HG03575 (cell line): ENCODE measurements at regions not wholly inside any gene's neighbourhood (a gene's known extent, or its start where the extent isn't known, plus 50 kb on each side); places are given as distances from the start of the nearest gene placed in this dataset.
"Not testable (repeated sequence)": the region's sequence is repeated elsewhere in the genome, so short reads cannot be mapped to it uniquely, and the experiment has no call there.

Experiments used
- ATAC-seq: cut with Tn5 transposase; IDR thresholded peaks from one replicate; pipeline ENCODE4 v1.9.1; 2021; ENCODE audit not compliant: unreplicated experiment, insufficient number of reproducible peaks, low FRiP score; ENCODE audit errors: extremely low read depth

DNA sequence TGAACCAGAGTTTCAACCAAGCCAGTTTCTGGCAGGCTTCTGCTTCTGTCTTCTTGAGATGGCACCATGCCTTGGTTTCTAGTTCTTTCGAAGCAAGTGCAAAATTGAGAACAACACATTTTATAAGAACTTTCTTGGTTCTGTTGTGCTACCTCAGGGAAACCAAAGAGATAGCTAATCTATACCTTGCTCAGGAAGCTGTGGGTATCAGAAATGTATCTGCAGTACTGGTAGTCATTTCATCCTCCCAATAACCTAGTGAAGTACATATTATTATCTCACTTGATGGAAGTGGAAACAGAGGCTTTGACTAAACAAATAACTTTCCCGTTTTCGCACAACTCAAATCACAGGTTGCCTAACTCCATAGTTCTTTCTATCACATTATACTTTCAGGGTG, 246.6 kb downstream of the ENC1 start:
- no peak for ATAC-seq

DNA sequence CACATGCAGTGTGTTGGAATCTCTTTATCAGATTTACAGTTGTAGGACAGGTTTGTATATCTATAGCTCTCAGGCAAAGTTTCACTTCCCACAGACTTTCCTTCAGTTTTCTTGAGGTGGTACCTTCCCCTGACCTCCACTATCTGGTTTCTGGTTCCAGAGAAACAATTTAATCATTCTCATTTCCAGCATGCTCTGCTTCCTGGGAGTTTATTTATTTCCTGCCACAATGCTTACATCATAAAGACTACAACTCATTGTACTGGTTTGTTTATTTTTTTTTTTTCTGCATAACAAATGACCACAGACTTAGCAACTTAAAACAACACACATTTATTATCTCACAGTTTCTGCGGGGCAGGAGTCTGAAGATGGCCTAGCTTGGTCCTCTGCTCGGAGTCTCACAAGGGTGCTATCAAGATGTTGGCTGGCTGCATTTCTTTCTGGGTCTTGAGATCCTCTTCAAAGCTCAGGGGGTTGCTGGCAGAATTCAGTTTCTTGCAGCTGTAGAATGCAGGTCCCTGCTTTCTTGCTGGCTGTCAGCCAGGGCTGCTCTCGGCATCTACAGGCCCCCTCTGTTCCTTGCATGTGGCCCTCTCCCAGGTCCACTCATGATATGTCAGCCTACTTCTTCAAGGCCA, 247.7 kb downstream of the ENC1 start:
- ATAC-seq: no peak

DNA sequence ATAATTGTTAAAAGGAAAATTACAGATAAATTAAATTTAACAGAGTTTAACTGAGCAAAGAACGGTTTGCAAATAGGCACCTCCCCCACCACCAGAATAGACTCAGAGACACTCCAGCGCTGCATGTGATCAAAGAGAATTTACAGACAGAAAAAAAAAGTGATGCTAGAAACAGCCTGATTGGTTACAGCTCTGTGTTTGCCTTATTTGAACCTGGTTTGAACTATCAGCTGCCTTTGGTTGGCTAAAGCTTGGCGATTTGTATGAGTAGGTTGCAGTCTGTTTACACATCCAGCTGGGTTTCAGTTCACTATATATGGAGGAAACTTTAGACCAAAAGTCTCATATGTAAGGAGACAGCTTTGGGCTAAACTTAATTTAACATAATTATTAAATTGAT, 249.1 kb downstream of the ENC1 start:
- ATAC-seq: no peak

DNA sequence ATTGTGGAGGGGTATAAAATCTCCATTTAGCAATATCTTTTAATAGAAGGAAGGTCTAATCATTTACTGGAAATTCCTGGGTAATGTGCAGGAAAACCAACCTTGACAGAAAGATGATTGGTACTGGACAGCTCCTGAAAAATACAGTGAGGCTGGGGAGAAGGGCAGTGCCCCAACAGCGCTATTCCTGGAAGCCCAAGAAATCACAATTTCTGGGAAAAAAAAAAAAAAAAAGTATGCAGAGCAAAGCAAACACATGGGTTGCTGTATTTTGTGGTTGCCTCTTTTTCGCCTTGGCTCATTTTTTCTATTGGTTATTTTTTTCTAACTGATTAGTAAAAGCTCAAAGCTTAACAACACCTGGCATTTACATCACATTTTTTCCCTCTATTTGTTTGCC, 249.7 kb downstream of the ENC1 start:
- ATAC-seq: no peak

DNA sequence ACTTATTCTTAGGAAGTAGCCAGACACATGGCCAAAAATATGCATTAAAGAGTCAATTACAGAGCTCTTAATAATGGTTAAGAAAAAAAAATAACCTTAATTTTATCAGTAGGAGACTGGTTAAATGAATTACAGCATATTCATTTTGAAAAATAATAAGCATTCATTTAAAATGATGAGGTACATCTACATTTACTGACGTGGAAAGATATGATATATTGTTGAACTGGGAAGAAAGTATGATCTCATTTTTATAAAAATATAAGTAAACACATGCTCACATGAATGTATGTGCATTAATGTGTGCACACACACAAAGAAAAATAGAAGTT, 250.3 kb downstream of the ENC1 start:
- no peak for ATAC-seq

DNA sequence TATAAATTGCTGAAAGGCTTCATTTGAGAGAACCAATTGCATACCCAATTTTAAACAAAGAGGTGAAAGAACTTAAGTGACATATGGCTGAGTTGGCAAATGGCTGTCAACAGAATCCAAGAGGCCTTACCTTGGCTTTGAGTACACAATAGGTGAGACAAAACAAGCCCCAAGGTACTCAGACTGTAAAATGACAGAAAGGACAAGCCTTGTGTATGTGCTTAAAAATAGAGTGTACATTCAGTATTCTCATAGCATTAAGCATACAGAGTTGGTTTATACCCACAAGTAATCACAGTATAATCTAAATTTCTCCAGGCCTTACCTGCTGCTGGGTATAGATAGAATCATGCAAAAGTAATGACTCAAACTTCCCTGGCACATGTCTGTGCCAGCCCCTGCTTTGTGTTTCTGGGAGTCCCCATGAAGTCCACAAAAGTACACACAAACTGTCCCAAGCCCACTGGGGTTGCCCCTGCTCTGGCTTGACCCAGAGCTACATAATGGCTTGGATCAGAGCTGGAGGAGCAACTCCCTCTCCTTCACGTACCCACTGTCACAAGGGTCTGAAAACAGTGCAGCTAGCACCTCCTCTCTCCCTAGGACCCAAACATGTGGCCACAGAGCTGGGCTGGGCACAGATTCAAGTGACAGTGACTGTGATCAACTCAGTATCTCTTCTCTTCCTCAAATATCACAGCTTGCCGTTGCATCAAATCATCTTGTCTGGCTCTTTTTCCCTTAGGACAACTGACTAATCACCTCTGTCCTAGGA, 250.8 kb downstream of the ENC1 start:
- no peak for ATAC-seq

DNA sequence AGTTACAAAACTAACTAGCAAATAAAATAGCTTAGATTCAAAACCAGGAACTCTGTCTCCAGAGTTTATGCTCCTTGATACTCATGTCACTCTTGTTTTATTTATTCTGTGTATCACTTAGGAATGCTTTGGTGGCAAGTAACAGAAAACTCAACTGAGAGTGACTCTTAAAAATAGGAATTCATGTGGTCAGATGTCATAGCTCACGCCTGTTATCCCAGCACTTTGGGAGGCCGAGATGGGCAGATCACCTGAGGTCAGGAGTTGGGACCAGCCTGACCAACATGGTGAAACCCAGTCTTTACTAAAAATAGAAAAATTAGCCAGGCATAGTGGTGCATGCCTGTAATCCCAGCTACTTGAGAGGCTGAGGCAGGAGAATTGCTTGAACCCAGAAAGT, 252.1 kb downstream of the ENC1 start:
- not testable (repeated sequence) for ATAC-seq

DNA sequence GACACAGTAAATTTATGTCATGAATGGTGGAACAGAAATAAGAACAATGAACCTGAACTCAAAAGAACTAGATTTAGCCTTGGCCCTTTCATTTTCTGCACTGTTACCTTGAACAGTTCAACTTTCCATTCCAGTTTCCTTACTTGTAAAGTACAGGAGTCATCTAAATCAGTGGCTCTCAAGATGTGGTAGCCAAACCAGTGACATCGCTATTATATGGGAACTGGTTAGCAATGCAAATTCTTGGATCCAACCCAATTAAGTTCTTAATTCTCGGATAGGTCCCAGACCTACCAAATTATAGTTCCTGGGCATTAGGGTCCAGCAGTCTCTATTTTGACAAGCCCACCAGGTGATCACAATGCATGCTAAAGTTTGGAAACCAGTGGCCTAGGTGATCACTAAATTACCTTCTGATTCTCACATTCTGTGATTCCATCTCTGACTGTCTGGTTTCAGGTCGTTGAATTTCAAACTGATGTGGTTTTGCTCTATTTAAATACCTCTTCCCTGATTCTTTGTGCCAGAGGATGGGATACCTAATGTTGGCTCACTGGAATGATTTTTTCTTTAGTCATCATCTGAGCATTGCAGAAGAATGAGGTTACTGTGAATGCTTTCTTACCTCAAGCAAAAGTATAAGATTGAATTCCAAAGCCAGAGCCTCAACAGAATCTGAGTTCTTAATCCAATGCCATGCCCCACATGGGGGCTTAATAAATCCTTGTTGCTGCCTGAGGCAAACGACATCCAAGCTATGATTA, 253.8 kb downstream of the ENC1 start:
- ATAC-seq: no peak

DNA sequence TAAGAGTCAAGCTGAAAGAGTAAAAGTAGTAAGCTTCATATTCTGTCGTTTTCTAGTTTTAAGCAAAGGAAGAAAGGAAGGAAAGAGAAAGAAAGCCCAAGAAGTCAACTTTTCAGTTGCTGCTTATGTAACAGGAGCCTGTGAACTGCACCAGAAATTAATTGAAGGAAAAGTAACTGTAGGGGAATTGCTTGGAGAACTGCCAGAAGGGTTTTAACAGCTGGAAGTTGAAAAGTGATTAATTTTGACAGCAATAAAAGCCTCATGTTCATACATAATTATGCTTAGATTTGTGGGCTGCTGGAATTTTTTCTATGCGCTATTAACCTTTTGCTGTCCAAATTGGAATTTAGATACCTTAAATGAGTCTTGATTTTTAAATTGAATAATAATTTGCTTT, 255.7 kb downstream of the ENC1 start:
- no peak for ATAC-seq

DNA sequence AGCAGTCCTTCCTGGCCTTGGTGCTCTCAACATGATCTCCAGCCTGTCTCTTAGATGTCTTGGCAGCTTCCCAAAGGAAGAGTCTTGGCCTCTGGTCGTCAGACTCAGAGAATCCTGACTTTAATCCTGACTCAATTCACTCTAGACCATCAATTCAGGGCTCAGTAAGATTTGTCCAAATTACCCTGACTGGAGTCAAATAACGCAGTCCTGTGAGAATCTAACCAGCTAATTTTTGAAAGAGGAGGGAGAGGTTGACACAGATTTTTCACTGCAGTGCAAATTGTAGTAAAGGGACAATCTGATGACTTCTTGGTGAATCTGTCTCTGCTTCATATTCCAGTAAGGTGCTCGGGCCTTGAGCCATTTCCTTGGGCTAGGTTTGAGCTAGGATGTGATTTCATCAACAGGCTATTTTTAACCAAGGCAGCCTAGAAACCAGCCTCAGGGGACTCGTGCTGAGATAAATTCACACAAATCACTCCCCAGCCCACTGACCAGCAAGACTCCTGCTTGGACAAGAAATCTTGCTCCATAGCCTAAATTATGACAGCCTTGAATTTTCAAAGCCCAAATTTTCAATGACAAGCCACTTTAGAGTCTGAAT, 257.4 kb downstream of the ENC1 start:
- no peak for ATAC-seq

DNA sequence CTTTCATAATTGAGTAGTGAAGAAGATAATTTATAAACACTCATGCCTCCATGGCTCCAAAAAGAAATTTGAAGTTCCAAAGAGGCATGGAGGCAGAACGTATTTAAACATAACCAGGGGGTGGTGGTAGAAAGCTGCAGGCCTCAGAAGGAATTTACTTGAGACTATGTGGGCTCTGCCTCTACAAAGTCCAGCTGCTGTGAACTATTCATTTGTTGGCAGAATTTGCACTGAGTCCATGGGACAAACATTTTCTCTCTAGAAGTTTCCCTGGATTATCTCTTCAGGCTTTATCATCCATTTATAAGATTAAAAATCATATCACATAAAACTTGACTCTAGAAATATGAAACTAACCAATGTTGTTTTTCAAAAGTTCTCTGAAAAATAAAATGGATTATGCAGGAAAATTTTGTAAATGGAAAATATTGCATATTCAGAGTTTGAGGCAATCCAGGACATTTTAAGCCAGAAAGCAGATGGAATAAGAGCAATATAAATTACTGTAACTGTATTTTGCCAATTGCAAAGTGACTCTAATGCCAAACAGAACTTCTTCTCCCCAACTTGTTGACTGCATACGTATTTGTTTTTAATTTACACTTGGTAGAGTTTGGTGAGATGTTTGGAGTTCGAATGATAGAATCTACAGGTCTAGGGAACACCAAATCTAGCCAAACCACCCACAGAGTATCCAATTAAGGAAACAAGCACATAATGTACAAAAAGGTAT, 258.2 kb downstream of the ENC1 start:
- ATAC-seq: no peak

DNA sequence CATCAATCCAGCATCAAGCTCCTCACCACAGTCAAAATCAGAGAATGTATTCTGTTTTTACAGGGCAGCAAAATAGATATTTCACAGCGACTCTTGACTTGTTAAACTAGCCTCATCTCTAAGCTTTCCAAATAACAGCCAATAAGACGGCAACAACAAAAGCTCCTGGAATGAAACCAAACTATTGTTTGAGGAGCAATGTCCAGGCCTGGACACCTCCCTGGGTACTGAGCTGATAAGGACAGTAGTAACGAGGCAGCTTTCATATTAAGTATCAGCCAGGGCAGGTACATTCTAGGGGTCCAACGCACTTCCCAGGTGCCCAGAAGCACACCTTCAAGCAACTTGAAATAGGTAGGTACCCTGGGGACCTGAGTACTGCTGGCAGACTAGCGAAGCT, 260.3 kb downstream of the ENC1 start:
- ATAC-seq: no peak

DNA sequence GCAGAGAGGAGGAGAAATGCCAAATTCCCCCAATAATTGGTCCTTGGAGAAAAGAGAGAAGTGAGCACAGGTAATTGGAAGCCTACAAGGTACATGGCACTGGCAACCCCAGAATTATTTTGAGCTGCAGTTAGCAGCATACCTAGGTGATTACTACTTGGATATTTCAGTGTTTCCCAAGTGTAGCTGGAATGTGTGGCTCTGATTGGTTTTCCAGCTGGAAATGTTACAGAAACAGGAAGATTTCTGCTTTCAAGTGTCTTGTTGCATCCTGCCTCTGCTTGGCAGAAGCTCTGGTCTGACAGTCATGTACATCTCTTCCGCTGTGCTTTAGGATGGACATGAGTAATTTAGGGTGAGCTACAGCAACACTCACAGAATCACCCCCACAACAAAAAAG, 262.1 kb downstream of the ENC1 start:
- ATAC-seq: no peak

DNA sequence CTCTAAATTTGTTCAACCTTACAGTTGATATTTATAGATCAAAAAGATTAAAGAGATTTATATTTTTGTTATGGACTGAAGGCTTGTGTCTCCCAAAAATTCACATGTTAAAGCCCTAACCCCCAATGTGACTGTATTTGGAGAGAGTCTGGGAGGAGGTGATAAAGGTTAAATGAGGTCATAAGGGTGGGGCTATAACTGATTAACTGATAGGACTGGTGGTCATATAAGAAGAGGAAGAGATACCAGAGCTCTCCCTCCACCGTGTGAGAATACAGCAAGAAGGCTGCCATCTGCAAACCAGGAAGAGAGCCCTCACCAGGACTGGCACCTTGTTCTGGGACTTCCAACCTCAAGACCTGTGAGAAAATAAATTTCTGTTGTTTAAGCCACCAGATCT, 264.3 kb downstream of the ENC1 start:
- ATAC-seq: no peak

DNA sequence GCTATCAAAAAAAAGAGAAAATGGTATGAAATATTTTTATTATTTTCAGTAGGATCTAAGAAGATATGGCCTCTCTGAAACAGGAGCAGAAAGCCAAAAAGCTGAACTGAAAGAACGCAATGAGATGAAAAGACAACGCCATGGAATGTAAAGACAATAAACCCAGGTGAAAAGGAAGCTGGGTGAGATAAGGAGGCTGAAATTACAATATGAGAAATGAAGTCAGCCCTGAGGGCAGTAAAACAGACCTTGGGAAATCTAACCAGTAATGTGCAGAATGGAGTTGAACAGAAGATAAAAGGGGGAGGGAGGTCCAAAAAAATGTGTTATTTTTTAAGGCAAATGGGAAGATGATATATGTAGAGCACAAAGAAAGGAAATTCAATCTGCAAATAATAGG, 265.3 kb downstream of the ENC1 start:
- ATAC-seq: no peak

DNA sequence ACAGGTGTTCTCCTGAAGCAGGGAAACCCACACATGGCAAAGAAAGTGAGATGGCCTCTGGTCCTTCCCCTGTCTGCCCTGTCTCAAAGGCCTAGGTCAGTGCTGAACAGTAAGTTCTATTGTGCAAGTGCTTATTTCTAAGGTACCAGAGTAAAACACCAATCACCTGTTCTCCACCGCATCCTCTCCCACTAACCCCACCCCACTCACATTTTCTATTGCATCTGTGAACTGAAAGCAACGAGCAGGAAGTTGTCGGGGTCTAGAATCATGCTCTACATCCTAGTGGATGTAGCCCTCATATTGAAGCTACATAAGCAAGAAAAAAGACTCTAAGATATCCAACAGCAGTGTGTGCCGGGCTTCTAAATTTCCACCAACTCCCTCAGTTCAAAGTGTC, 265.9 kb downstream of the ENC1 start:
- ATAC-seq: no peak

DNA sequence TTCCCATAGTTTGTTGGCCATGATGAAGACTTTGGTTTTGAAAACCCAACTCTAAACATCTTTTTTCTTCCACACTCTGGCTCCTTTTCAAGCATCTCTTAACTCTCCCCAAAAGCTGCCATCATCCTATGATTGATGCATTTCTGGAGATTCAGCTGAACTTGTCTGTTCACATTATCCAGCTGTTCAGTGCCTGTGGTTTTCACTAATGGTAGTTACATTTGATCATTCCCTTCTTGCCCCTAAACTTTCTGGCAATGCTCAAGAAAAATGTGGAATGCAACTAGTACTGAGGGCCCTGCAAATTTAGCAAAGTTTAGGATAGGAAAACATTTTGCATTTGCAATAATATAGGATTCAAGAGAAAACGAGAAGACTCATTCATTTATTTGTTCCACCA, 267.5 kb downstream of the ENC1 start:
- ATAC-seq: no peak

DNA sequence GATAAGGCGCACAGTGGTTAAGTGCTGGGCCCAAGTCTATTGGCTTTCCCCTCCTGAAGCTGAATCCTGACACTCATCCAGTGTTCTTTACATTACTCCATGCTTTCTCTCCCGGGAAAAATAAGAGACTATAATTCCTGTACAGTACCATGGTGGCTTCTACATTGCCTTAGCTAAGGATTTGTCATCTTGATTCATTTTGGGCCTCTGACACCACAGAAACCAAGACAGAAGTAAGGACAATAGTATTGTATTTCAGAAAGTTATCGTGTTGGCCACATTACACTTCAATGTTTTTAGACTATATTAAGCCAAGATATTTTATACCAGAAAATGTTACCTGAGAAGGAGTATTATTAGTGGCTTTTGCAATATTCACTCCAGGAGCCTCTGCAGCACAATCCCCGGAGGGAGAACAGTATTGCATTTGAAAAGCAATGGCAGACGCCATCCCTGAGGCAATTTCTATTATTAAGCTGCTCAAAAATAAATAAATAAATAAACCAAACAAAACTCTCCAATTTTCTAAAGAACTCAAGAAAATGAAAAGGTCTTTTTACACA, 267.9 kb downstream of the ENC1 start:
- ATAC-seq: no peak

DNA sequence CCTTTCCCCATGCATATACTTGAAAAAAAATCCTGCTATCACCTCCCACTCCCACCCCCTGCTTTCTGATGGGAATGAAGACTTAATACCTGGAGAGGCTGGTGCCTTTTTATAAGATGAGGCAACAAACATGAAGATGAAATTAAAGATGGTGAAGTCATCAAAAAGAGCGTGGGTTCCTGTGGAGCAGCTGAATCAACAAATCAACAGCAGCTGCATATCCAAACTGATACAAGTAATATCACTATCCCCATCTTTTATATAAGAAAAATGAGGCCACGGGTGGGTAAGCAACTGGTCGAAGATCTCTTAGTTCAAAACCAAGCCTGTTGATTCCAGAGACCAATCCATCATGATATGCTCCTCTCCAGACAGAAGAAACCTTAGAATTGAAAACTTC, 268.5 kb downstream of the ENC1 start:
- no peak for ATAC-seq
